ENCODE measurements at regions not wholly inside any gene's neighbourhood (a gene's known extent, or its start where the extent isn't known, plus 50 kb on each side); places are given as distances from the start of the nearest gene placed in this dataset.

GRCh38 chrX:127324128-127324527 is 504.6 kb downstream of the PRR32 start:
- Histone ChIP-seq H3K27me3 (ENCODE audit: insufficient read depth, low read length) (no peaks in the 10 kb centered on the region), H4K20me1 (ENCODE audit: insufficient read depth) (no peaks in the 10 kb centered on the region; the same call in 1 of the 2 replicates), H3K4me3 (replicated peaks in 1 of 2; ENCODE audit: low read depth in 1 of 2, low read length in 2 of 2) (no peak overlapping the region), H3K27ac (ENCODE audit: low read depth, low read length) (no peak overlapping the region), H3K4me2 (ENCODE audit: low read length) (no peak overlapping the region), H3K36me3 (ENCODE audit: control insufficient read depth in 1 of 2, insufficient read depth in 2 of 2, low read length in 2 of 2) (no peaks in the 10 kb centered on the region), H3K4me1 (ENCODE audit: control insufficient read depth in 1 of 2, insufficient read depth in 2 of 2, low read length in 2 of 2) (no peaks in the 10 kb centered on the region), H3K79me2 (ENCODE audit: insufficient read depth, low read length) (no peaks in the 10 kb centered on the region), H3K9ac (ENCODE audit: low read length) (no peak overlapping the region), H2AFZ (ENCODE audit: low read depth, low read length, poor library complexity, severe bottlenecking) (no peak overlapping the region), H3K9me2 (ENCODE audit: insufficient read depth) (no peaks in the 10 kb centered on the region), H3K9me3 (ENCODE audit: control insufficient read depth in 1 of 2, insufficient read depth in 1 of 2, low read depth in 1 of 2, low read length in 2 of 2) (no peaks in the 10 kb centered on the region)
- no peak for ATAC-seq
- POLR2A ChIA-PET: no interaction called here
- intact Hi-C loops (cut with micrococcal nuclease): no loop called here
- no peak for TF ChIP-seq SIN3A (IDR thresholded peaks at IDR 0.05; ENCODE audit: low read depth)
- TF ChIP-seq CEBPB (IDR thresholded peaks at IDR 0.05; ENCODE audit: low read depth): no peak
- no peak for TF ChIP-seq ZBTB33 (IDR thresholded peaks at IDR 0.05; ENCODE audit: extremely low read depth, insufficient replicate concordance, low read length)
- no peak for TF ChIP-seq JUND (IDR thresholded peaks at IDR 0.05)
- TF ChIP-seq CTCF (IDR thresholded peaks at IDR 0.05 in 2 of 3, conservative IDR thresholded peaks at IDR 0.05 in 1 of 3; ENCODE audit: borderline replicate concordance in 1 of 3, insufficient read depth in 1 of 3, low read depth in 2 of 3, low read length in 2 of 3): no peak
- no peak for TF ChIP-seq POLR2AphosphoS5 (IDR thresholded peaks at IDR 0.05; ENCODE audit: low read depth, low read length)
- no peak for TF ChIP-seq RAD21 (IDR thresholded peaks at IDR 0.05; ENCODE audit: low read depth)
- no peak for TF ChIP-seq SP1 (IDR thresholded peaks at IDR 0.05; ENCODE audit: low read depth)
- TF ChIP-seq MAX (IDR thresholded peaks at IDR 0.05): no peak
- TF ChIP-seq ZFX (IDR thresholded peaks at IDR 0.05): no peak
- DNase-seq (ENCODE audit: low read depth, low spot score): no peak
- RAD21 ChIA-PET (ENCODE audit: low non-redundant PET in 1 of 2, low total read pairs in 2 of 2, uncharacterized antibody in 2 of 2, unreplicated experiment in 2 of 2): no interaction called here
- CTCF ChIA-PET: no interaction called here
- BruUV-seq (replicated peaks): no TSS peak

All from HCT116 (cell line).